Gastrocnemius medialis (tissue), 4 donors: ENCODE measurements at regions not wholly inside any gene's neighbourhood (a gene's known extent, or its start where the extent isn't known, plus 50 kb on each side); places are given as distances from the start of the nearest gene placed in this dataset.

Experiments
- CTCF ChIP-seq, 5 experiments: fragments of 450-650 bp in 3 of 5; fragments of 200-600 bp in 2 of 5; sonication (generic) in 2 of 5; IDR thresholded peaks in 4 of 5; conservative IDR thresholded peaks in 1 of 5; 1 replicate in 4 of 5; 2 replicates in 1 of 5; pipeline ENCODE4 v1.5.1; 2016 to 2019; ENCODE audit warnings: antibody characterized with exemption in 5 of 5, mild to moderate bottlenecking in 3 of 5, moderate library complexity in 3 of 5
- POLR2A ChIP-seq, 2 donors: fragments of 450-650 bp; IDR thresholded peaks; one replicate each; pipeline ENCODE4 v1.6.1; 2017; ENCODE audit warnings: antibody characterized with exemption in 2 of 2, mild to moderate bottlenecking in 2 of 2, moderate library complexity in 2 of 2

- TF ChIP-seq CTCF (IDR thresholded peaks at IDR 0.05 in 4 of 5, conservative IDR thresholded peaks at IDR 0.05 in 1 of 5) = no peak
- no peak for TF ChIP-seq POLR2A (IDR thresholded peaks at IDR 0.05)
Observed at GRCh38 chr13:81677857-81678256, 1336.9 kb upstream of the SPRY2 start.
